ENCODE measurements at regions not wholly inside any gene's neighbourhood (a gene's known extent, or its start where the extent isn't known, plus 50 kb on each side); places are given as distances from the start of the nearest gene placed in this dataset.
"Not testable (repeated sequence)": the region's sequence is repeated elsewhere in the genome, so short reads cannot be mapped to it uniquely, and the experiment has no call there.

- TF ChIP-seq, protein P1, sequence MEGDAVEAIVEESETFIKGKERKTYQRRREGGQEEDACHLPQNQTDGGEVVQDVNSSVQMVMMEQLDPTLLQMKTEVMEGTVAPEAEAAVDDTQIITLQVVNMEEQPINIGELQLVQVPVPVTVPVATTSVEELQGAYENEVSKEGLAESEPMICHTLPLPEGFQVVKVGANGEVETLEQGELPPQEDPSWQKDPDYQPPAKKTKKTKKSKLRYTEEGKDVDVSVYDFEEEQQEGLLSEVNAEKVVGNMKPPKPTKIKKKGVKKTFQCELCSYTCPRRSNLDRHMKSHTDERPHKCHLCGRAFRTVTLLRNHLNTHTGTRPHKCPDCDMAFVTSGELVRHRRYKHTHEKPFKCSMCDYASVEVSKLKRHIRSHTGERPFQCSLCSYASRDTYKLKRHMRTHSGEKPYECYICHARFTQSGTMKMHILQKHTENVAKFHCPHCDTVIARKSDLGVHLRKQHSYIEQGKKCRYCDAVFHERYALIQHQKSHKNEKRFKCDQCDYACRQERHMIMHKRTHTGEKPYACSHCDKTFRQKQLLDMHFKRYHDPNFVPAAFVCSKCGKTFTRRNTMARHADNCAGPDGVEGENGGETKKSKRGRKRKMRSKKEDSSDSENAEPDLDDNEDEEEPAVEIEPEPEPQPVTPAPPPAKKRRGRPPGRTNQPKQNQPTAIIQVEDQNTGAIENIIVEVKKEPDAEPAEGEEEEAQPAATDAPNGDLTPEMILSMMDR (conservative IDR thresholded peaks at IDR 0.05; ENCODE audit: low read length) = not testable (repeated sequence)
- not testable (repeated sequence) for TF ChIP-seq EZH2phosphoT487 (IDR thresholded peaks at IDR 0.05; ENCODE audit: borderline replicate concordance)
Measured at GRCh38 chr10:87609563-87609962, 50.1 kb upstream of the PAPSS2 start.
